GM12874 (cell line): ENCODE measurements at regions not wholly inside any gene's neighbourhood (a gene's known extent, or its start where the extent isn't known, plus 50 kb on each side); places are given as distances from the start of the nearest gene placed in this dataset.

Experiments
- CTCF ChIP-seq: IDR thresholded peaks from 2 replicates; pipeline ENCODE4 v1.5.1; 2011; ENCODE audit warnings: low read depth, mild to moderate bottlenecking, control low read depth, low read length, moderate library complexity; ENCODE audit not compliant: insufficient read depth

- TF ChIP-seq CTCF = no peak
Measured at GRCh38 chr13:40052954-40053353, 397.5 kb downstream of the COG6 start.

GRCh38 chr13:40053401-40053800, 397.9 kb downstream of the COG6 start:
- no peak for TF ChIP-seq CTCF

GRCh38 chr13:40056898-40057619, 401.6 kb downstream of the COG6 start:
- TF ChIP-seq CTCF = no peak

- TF ChIP-seq CTCF = no peak
Measured at GRCh38 chr13:40058757-40059236, 403.3 kb downstream of the COG6 start.

GRCh38 chr13:40059540-40060232, 404.2 kb downstream of the COG6 start:
- TF ChIP-seq CTCF = no peak

GRCh38 chr13:40060296-40061007, 405.0 kb downstream of the COG6 start:
- no peak for TF ChIP-seq CTCF
